CD14-positive monocyte (primary cell): ENCODE measurements at regions not wholly inside any gene's neighbourhood (a gene's known extent, or its start where the extent isn't known, plus 50 kb on each side); places are given as distances from the start of the nearest gene placed in this dataset.

Experiments used
- DNase-seq, 3 donors: peaks; one replicate each; pipeline ENCODE4 v3.0.0-alpha.2; 2011 to 2022
- H2AFZ ChIP-seq: 2 replicates; pipeline ENCODE4 v1.6.0; 2012; ENCODE audit warnings: mild to moderate bottlenecking, low read depth, low read length, inconsistent platforms; ENCODE audit not compliant: insufficient read depth, poor library complexity, severe bottlenecking
- H3K27ac ChIP-seq, 2 donors: 1 replicate in 1 of 2; 2 replicates in 1 of 2; pipeline ENCODE4 v1.5.1; 2012 to 2013; ENCODE audit warnings: low read length in 2 of 2, control low read depth in 1 of 2, inconsistent platforms in 1 of 2, low read depth in 1 of 2, mild to moderate bottlenecking in 1 of 2
- H3K27me3 ChIP-seq, 2 donors: one replicate each; pipeline versions ENCODE4 v1.6.0 to v1.6.1; 2011 to 2013; ENCODE audit warnings: low read length in 2 of 2; ENCODE audit not compliant: control insufficient read depth in 2 of 2, insufficient read depth in 2 of 2
- H3K36me3 ChIP-seq, 2 donors: replicated peaks in 1 of 2; 1 replicate in 1 of 2; 2 replicates in 1 of 2; pipeline versions ENCODE4 v1.5.1 to v1.6.1; 2012 to 2013; ENCODE audit warnings: low read length in 2 of 2, control low read depth in 1 of 2, inconsistent platforms in 1 of 2, mild to moderate bottlenecking in 1 of 2; ENCODE audit not compliant: insufficient read depth in 2 of 2, control insufficient read depth in 1 of 2
- H3K4me1 ChIP-seq, 2 donors: 1 replicate in 1 of 2; 2 replicates in 1 of 2; pipeline versions ENCODE4 v1.5.1 to v1.6.1; 2012 to 2013; ENCODE audit warnings: low read length in 2 of 2, control low read depth in 1 of 2, inconsistent platforms in 1 of 2, mild to moderate bottlenecking in 1 of 2, moderate library complexity in 1 of 2; ENCODE audit not compliant: insufficient read depth in 2 of 2, control insufficient read depth in 1 of 2
- H3K4me2 ChIP-seq: replicated peaks from 2 replicates; pipeline ENCODE3; 2012; ENCODE audit warnings: low read length, moderate library complexity, mild to moderate bottlenecking; ENCODE audit not compliant: poor library complexity, severe bottlenecking; ENCODE audit errors: extremely low read depth
- H3K4me3 ChIP-seq, 3 experiments: fragments of 200-600 bp in 1 of 3; sonication (generic) in 1 of 3; replicated peaks in 1 of 3; 1 replicate in 2 of 3; 2 replicates in 1 of 3; pipeline ENCODE4 v1.5.1; 2011 to 2013; ENCODE audit warnings: low read length in 3 of 3, mild to moderate bottlenecking in 3 of 3, control low read depth in 2 of 3, low read depth in 2 of 3, inconsistent platforms in 1 of 3, moderate library complexity in 1 of 3
- H3K79me2 ChIP-seq: 2 replicates; pipeline ENCODE4 v1.6.0; 2012; ENCODE audit warnings: mild to moderate bottlenecking, control low read depth, inconsistent platforms, low read length, moderate library complexity; ENCODE audit not compliant: insufficient read depth
- H3K9ac ChIP-seq: 2 replicates; pipeline ENCODE4 v1.6.0; 2017; ENCODE audit warnings: low read length, mild to moderate bottlenecking; ENCODE audit not compliant: insufficient read depth, poor library complexity, severe bottlenecking
- H3K9me3 ChIP-seq, 2 donors: replicated peaks in 1 of 2; 1 replicate in 1 of 2; 2 replicates in 1 of 2; pipeline versions ENCODE4 v1.5.1 to v1.6.1; 2012 to 2013; ENCODE audit warnings: low read length in 2 of 2, control low read depth in 1 of 2; ENCODE audit not compliant: control insufficient read depth in 1 of 2, insufficient read depth in 1 of 2
- H4K20me1 ChIP-seq: 2 replicates; pipeline ENCODE4 v1.6.0; 2012; ENCODE audit warnings: mild to moderate bottlenecking, low read length, control low read depth, moderate library complexity; ENCODE audit not compliant: insufficient read depth
- H3K27ac Mint-ChIP-seq, 7 donors: one replicate each; pipeline ENCODE4 v1.8.0; 2020; ENCODE audit warnings: mild to moderate bottlenecking in 7 of 7, mixed read lengths in 7 of 7, moderate library complexity in 6 of 7, inconsistent platforms in 2 of 7
- H3K27me3 Mint-ChIP-seq, 3 donors: one replicate each; pipeline ENCODE4 v1.8.0; 2021 to 2022; ENCODE audit warnings: low read depth in 3 of 3, mild to moderate bottlenecking in 3 of 3, mixed read lengths in 3 of 3, moderate library complexity in 3 of 3, inconsistent platforms in 1 of 3
- H3K36me3 Mint-ChIP-seq, 2 donors: one replicate each; pipeline ENCODE4 v1.8.0; 2020; ENCODE audit warnings: mixed read lengths in 2 of 2, inconsistent platforms in 1 of 2, mild to moderate bottlenecking in 1 of 2
- H3K4me1 Mint-ChIP-seq: one replicate; pipeline ENCODE4 v1.8.0; 2020; ENCODE audit warnings: mild to moderate bottlenecking, mixed read lengths
- H3K4me3 Mint-ChIP-seq, 2 donors: one replicate each; pipeline ENCODE4 v1.8.0; 2020; ENCODE audit warnings: mild to moderate bottlenecking in 2 of 2, mixed read lengths in 2 of 2, moderate library complexity in 1 of 2
- H3K9me3 Mint-ChIP-seq, 7 donors: one replicate each; pipeline ENCODE4 v1.8.0; 2020 to 2022; ENCODE audit warnings: mixed read lengths in 7 of 7, mild to moderate bottlenecking in 6 of 7, moderate library complexity in 6 of 7, inconsistent platforms in 2 of 7
- WGBS: methylation state at CpG from one replicate; pipeline ENCODE4 v1.1.5; 2013; ENCODE audit warnings: missing lambda C conversion rate; ENCODE audit not compliant: insufficient coverage; 5-methylcytosine and 5-hydroxymethylcytosine counted together
- intact Hi-C, 2 donors: fragments of 100-400 bp; cut with micrococcal nuclease; formaldehyde crosslinking; loops; one replicate each; pipeline versions ENCODE4 v1.15.0 to v1.15.1; 2023
- TF ChIP-seq, protein P1 (sequence below): fragments of 200-600 bp; IDR thresholded peaks from one replicate; pipeline ENCODE4 v1.8.0; 2022; ENCODE audit warnings: antibody characterized with exemption, mild to moderate bottlenecking

DNA sequence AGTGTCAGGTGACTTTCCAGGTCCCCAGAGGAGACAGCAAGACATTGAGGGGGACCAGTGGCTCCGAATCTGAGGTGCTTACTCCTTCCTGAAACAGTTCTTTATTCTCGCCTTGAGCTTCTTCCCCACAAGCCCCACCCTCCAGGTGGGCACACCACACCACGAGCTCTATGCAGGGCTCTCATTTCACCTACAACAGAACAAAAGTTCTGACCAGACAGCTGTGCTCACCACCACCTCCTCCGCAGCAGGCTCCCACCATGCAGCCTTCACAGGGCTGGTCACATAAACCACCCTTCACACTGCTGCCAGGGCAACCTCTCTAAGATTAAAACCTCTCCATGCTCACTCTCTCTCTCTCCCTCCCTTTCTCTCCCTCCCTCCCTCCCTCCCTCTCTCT lies 384.5 kb upstream of the ARID1B start:
- no peaks in the 10 kb centered on the region for H3K79me2 ChIP-seq
- DNase-seq, result no peak

DNA sequence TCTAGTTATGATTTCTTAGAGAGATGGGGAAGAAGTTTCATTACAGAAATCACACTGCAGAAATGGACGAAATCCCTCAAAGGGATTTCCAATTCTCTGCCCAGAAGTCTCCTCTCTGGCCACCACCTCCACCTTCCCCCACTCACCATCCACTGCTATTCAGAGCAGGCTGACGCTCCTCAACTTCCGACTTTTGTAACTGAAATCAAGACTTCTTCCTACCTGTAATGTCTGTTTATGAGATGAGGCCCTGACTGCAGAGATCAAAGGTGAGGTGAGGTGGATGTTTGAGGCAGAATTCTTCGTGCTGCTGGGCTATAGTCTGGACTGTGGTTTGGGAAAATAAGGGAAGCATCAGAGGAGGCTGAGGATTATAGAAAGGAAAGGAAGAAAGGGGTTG lies 385.2 kb upstream of the ARID1B start:
- H3K36me3 Mint-ChIP-seq, result no peaks in the 10 kb centered on the region
- H3K36me3 ChIP-seq, result no peaks in the 10 kb centered on the region
- TF ChIP-seq, protein P1, sequence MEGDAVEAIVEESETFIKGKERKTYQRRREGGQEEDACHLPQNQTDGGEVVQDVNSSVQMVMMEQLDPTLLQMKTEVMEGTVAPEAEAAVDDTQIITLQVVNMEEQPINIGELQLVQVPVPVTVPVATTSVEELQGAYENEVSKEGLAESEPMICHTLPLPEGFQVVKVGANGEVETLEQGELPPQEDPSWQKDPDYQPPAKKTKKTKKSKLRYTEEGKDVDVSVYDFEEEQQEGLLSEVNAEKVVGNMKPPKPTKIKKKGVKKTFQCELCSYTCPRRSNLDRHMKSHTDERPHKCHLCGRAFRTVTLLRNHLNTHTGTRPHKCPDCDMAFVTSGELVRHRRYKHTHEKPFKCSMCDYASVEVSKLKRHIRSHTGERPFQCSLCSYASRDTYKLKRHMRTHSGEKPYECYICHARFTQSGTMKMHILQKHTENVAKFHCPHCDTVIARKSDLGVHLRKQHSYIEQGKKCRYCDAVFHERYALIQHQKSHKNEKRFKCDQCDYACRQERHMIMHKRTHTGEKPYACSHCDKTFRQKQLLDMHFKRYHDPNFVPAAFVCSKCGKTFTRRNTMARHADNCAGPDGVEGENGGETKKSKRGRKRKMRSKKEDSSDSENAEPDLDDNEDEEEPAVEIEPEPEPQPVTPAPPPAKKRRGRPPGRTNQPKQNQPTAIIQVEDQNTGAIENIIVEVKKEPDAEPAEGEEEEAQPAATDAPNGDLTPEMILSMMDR, result no peak
- peaks cover 4% of the 10 kb centered on the region for H3K4me1 Mint-ChIP-seq
- no peak overlapping the region for H3K4me3 ChIP-seq
- no peaks in the 10 kb centered on the region for H3K79me2 ChIP-seq
- no peak overlapping the region for H3K27ac Mint-ChIP-seq
- WGBS, result no CpG with 5 or more reads among the region's 4 CpGs
- H3K27me3 ChIP-seq, result no peaks in the 10 kb centered on the region
- no peaks in the 10 kb centered on the region for H3K9me3 Mint-ChIP-seq
- H3K9me3 ChIP-seq, result no peaks in the 10 kb centered on the region
- peaks cover 0 to 5% (median 3%) of the 10 kb centered on the region in 3 donors for H3K27me3 Mint-ChIP-seq
- intact Hi-C loops, result no loop called here
- H2AFZ ChIP-seq, result no peak overlapping the region
- H3K9ac ChIP-seq, result no peak overlapping the region
- no peak overlapping the region for H3K4me3 Mint-ChIP-seq
- no peaks in the 10 kb centered on the region for H4K20me1 ChIP-seq
- DNase-seq, result no peak
- no peak overlapping the region for H3K4me2 ChIP-seq
- no peaks in the 10 kb centered on the region for H3K4me1 ChIP-seq
- H3K27ac ChIP-seq, result no peak overlapping the region

More for the DNA sequence above, 384.5 kb upstream of the ARID1B start:
- H3K9me3 Mint-ChIP-seq, result no peaks in the 10 kb centered on the region
- no peaks in the 10 kb centered on the region for H3K36me3 Mint-ChIP-seq
- H3K36me3 ChIP-seq, result no peaks in the 10 kb centered on the region
- 85% methylated on average over 4 of the region's 4 CpGs for WGBS
- H3K27me3 ChIP-seq, result no peaks in the 10 kb centered on the region
- no peak overlapping the region for H3K27ac Mint-ChIP-seq
- H3K4me3 Mint-ChIP-seq, result no peak overlapping the region
- H3K27ac ChIP-seq, result no peak overlapping the region
- no peaks in the 10 kb centered on the region for H4K20me1 ChIP-seq
- H3K4me1 Mint-ChIP-seq, result peaks cover 4% of the 10 kb centered on the region
- H3K4me2 ChIP-seq, result no peak overlapping the region
- no peak overlapping the region for H3K4me3 ChIP-seq
- peaks cover 0 to 5% (median 3%) of the 10 kb centered on the region in 3 donors for H3K27me3 Mint-ChIP-seq
- H2AFZ ChIP-seq, result no peak overlapping the region
- H3K4me1 ChIP-seq, result no peaks in the 10 kb centered on the region
- TF ChIP-seq, protein P1, result no peak
- H3K9ac ChIP-seq, result no peak overlapping the region
- intact Hi-C loops, result no loop called here
- no peaks in the 10 kb centered on the region for H3K9me3 ChIP-seq
